ENCODE measurements at regions not wholly inside any gene's neighbourhood (a gene's known extent, or its start where the extent isn't known, plus 50 kb on each side); places are given as distances from the start of the nearest gene placed in this dataset.

- TF ChIP-seq CTCF (IDR thresholded peaks at IDR 0.05) (no peak), EP300 (IDR thresholded peaks at IDR 0.05) (no peak), POLR2AphosphoS5 (IDR thresholded peaks at IDR 0.05) (no peak), POLR2A (IDR thresholded peaks at IDR 0.05) (no peak)
Measured at GRCh38 chr15:92812271-92812670, 87.9 kb upstream of the CHD2 start.
